OCI-LY1 (cell line): ENCODE measurements at regions not wholly inside any gene's neighbourhood (a gene's known extent, or its start where the extent isn't known, plus 50 kb on each side); places are given as distances from the start of the nearest gene placed in this dataset.

ENCODE experiments used
- EZH2 ChIP-seq: fragments of 200-600 bp; sonication (generic), shearing (Covaris generic); IDR thresholded peaks from 2 replicates; pipeline ENCODE4 v1.8.0; 2017; ENCODE audit warnings: borderline replicate concordance, mixed run types, mild to moderate bottlenecking, antibody characterized with exemption, low read length, moderate library complexity, mixed read lengths
- TF ChIP-seq, protein P1 (sequence below): fragments of 200-600 bp; sonication (generic), shearing (Covaris generic); IDR thresholded peaks from 2 replicates; pipeline ENCODE4 v1.5.1; 2017; ENCODE audit warnings: mild to moderate bottlenecking, antibody characterized with exemption, low read length, moderate library complexity, mixed read lengths

DNA sequence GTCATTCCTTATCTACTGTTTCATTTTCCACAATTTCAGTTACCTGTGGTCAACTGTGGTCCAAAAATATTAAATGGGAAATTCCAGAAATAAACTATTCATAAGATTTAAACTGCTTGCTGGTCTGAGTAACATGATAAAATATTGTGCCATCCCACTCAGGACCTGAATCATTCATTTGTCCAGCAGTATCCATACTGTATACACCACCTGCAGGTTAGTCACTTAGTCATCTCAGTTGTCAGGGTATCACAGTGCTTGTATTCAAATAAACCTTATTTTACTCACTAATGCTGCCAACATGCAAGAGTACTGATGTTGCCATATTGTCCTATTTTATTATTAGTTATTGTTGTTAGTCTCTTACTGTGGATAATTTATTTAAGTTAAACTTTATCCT lies 139.7 kb downstream of the FBXO4 start:
- TF ChIP-seq, protein P1, sequence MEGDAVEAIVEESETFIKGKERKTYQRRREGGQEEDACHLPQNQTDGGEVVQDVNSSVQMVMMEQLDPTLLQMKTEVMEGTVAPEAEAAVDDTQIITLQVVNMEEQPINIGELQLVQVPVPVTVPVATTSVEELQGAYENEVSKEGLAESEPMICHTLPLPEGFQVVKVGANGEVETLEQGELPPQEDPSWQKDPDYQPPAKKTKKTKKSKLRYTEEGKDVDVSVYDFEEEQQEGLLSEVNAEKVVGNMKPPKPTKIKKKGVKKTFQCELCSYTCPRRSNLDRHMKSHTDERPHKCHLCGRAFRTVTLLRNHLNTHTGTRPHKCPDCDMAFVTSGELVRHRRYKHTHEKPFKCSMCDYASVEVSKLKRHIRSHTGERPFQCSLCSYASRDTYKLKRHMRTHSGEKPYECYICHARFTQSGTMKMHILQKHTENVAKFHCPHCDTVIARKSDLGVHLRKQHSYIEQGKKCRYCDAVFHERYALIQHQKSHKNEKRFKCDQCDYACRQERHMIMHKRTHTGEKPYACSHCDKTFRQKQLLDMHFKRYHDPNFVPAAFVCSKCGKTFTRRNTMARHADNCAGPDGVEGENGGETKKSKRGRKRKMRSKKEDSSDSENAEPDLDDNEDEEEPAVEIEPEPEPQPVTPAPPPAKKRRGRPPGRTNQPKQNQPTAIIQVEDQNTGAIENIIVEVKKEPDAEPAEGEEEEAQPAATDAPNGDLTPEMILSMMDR: no peak
- no peak for TF ChIP-seq EZH2
